Hepatocyte (in vitro differentiated cells): ENCODE measurements at regions not wholly inside any gene's neighbourhood (a gene's known extent, or its start where the extent isn't known, plus 50 kb on each side); places are given as distances from the start of the nearest gene placed in this dataset.

Experiments used
- DNase-seq: peaks from one replicate; pipeline ENCODE4 v3.0.0-alpha.2; 2016; ENCODE audit warnings: low spot score
- H2AFZ ChIP-seq: fragments of 200-600 bp; sonication (generic); 2 replicates; pipeline ENCODE4 v1.6.0; 2016; ENCODE audit warnings: antibody characterized with exemption, mild to moderate bottlenecking
- H3K27ac ChIP-seq: fragments of 200-600 bp; sonication (generic); 2 replicates; pipeline ENCODE4 v1.5.1; 2016; ENCODE audit warnings: mild to moderate bottlenecking
- H3K27me3 ChIP-seq: fragments of 200-600 bp; sonication (generic); 2 replicates; pipeline ENCODE4 v1.6.1; 2016
- H3K36me3 ChIP-seq: fragments of 200-600 bp; sonication (generic); replicated peaks from 2 replicates; pipeline ENCODE4 v1.5.1; 2016; ENCODE audit warnings: low read depth; ENCODE audit not compliant: insufficient read depth
- H3K4me1 ChIP-seq: fragments of 200-600 bp; sonication (generic); 2 replicates; pipeline ENCODE4 v1.5.1; 2016; ENCODE audit warnings: mild to moderate bottlenecking, moderate library complexity; ENCODE audit not compliant: insufficient read depth
- H3K4me2 ChIP-seq: fragments of 200-600 bp; sonication (generic); 2 replicates; pipeline ENCODE4 v1.6.0; 2016
- H3K4me3 ChIP-seq: fragments of 200-600 bp; sonication (generic); 2 replicates; pipeline ENCODE4 v1.5.1; 2016; ENCODE audit warnings: mild to moderate bottlenecking
- H3K79me2 ChIP-seq: fragments of 200-600 bp; sonication (generic); 2 replicates; pipeline ENCODE4 v1.6.0; 2017; ENCODE audit warnings: mild to moderate bottlenecking
- H3K9me2 ChIP-seq: fragments of 200-600 bp; sonication (generic); replicated peaks from 2 replicates; pipeline ENCODE4 v1.6.0; 2017; ENCODE audit warnings: mild to moderate bottlenecking; ENCODE audit not compliant: insufficient read depth
- H3K9me3 ChIP-seq: fragments of 200-600 bp; sonication (generic); 2 replicates; pipeline ENCODE4 v1.5.1; 2016; ENCODE audit warnings: low read depth, mild to moderate bottlenecking
- H4K20me1 ChIP-seq: fragments of 200-600 bp; sonication (generic); 2 replicates; pipeline ENCODE4 v1.6.0; 2016; ENCODE audit warnings: mild to moderate bottlenecking; ENCODE audit not compliant: insufficient read depth, poor library complexity, severe bottlenecking
- CTCF ChIP-seq: fragments of 200-600 bp; sonication (generic); IDR thresholded peaks from 2 replicates; pipeline ENCODE4 v1.5.1; 2016; ENCODE audit warnings: antibody characterized with exemption, mild to moderate bottlenecking; ENCODE audit not compliant: poor library complexity
- EZH2 ChIP-seq: fragments of 200-600 bp; sonication (generic); IDR thresholded peaks from 2 replicates; pipeline ENCODE4 v1.6.1; 2016; ENCODE audit warnings: antibody characterized with exemption, mild to moderate bottlenecking, borderline replicate concordance
- EZH2phosphoT487 ChIP-seq: fragments of 200-600 bp; sonication (generic); IDR thresholded peaks from one replicate; pipeline ENCODE4 v1.6.1; 2018; ENCODE audit warnings: antibody characterized with exemption, mild to moderate bottlenecking, low read depth, moderate library complexity; ENCODE audit not compliant: unreplicated experiment, severe bottlenecking
- WGBS: methylation state at CpG from one replicate; pipeline ENCODE4 v1.1.6; 2016; ENCODE audit warnings: low lambda C conversion rate; ENCODE audit errors: missing lambda C conversion rate; 5-methylcytosine and 5-hydroxymethylcytosine counted together

GRCh38 chr22:48948575-48949170, 879.0 kb downstream of the BRD1 start:
- Histone ChIP-seq H3K9me2 (no peaks in the 10 kb centered on the region), H3K27me3 (no peaks in the 10 kb centered on the region), H2AFZ (no peak overlapping the region), H3K27ac (no peak overlapping the region), H3K9me3 (no peaks in the 10 kb centered on the region), H3K4me3 (no peak overlapping the region), H3K4me2 (no peak overlapping the region), H3K4me1 (no peaks in the 10 kb centered on the region), H3K36me3 (no peaks in the 10 kb centered on the region), H3K79me2 (no peaks in the 10 kb centered on the region), H4K20me1 (no peaks in the 10 kb centered on the region)
- 93% methylated on average over 3 of the region's 6 CpGs for WGBS
- peak; percentile 1 for DNase-seq
- TF ChIP-seq EZH2, result no peak
- TF ChIP-seq CTCF, result no peak
- TF ChIP-seq EZH2phosphoT487, result no peak

- no peak overlapping the region for H3K4me2 ChIP-seq
- no peak overlapping the region for H2AFZ ChIP-seq
- H3K36me3 ChIP-seq, result no peaks in the 10 kb centered on the region
- H3K4me3 ChIP-seq, result no peak overlapping the region
- H3K27ac ChIP-seq, result no peak overlapping the region
- WGBS, result 88% methylated on average over 5 of the region's 5 CpGs
- TF ChIP-seq CTCF (no peak), EZH2 (no peak), EZH2phosphoT487 (no peak)
- no peaks in the 10 kb centered on the region for H3K9me2 ChIP-seq
- no peaks in the 10 kb centered on the region for H3K4me1 ChIP-seq
- no peaks in the 10 kb centered on the region for H3K9me3 ChIP-seq
- no peaks in the 10 kb centered on the region for H4K20me1 ChIP-seq
- no peaks in the 10 kb centered on the region for H3K27me3 ChIP-seq
- DNase-seq, result no peak
- H3K79me2 ChIP-seq, result no peaks in the 10 kb centered on the region
Observed at GRCh38 chr22:48947636-48948035, 880.0 kb downstream of the BRD1 start.

- 87% methylated on average over 20 of the region's 22 CpGs for WGBS
- no peak for TF ChIP-seq EZH2
- Histone ChIP-seq H4K20me1 (no peaks in the 10 kb centered on the region), H3K79me2 (no peaks in the 10 kb centered on the region), H3K27me3 (no peaks in the 10 kb centered on the region), H2AFZ (no peak overlapping the region), H3K4me3 (no peak overlapping the region), H3K9me3 (no peaks in the 10 kb centered on the region), H3K4me2 (no peak overlapping the region), H3K27ac (no peak overlapping the region), H3K36me3 (no peaks in the 10 kb centered on the region), H3K9me2 (no peaks in the 10 kb centered on the region), H3K4me1 (no peaks in the 10 kb centered on the region)
- DNase-seq, result no peak
Observed at GRCh38 chr22:48945621-48946458, 881.8 kb downstream of the BRD1 start.
